Right forelimb (tissue), 1 donor: ENCODE measurements at regions not wholly inside any gene's neighbourhood (a gene's known extent, or its start where the extent isn't known, plus 50 kb on each side); places are given as distances from the start of the nearest gene placed in this dataset.
"Not testable (repeated sequence)": the region's sequence is repeated elsewhere in the genome, so short reads cannot be mapped to it uniquely, and the experiment has no call there.

ENCODE experiments used
- DNase-seq: peaks from one replicate; pipeline ENCODE4 v3.0.0-alpha.2; 2018

DNA sequence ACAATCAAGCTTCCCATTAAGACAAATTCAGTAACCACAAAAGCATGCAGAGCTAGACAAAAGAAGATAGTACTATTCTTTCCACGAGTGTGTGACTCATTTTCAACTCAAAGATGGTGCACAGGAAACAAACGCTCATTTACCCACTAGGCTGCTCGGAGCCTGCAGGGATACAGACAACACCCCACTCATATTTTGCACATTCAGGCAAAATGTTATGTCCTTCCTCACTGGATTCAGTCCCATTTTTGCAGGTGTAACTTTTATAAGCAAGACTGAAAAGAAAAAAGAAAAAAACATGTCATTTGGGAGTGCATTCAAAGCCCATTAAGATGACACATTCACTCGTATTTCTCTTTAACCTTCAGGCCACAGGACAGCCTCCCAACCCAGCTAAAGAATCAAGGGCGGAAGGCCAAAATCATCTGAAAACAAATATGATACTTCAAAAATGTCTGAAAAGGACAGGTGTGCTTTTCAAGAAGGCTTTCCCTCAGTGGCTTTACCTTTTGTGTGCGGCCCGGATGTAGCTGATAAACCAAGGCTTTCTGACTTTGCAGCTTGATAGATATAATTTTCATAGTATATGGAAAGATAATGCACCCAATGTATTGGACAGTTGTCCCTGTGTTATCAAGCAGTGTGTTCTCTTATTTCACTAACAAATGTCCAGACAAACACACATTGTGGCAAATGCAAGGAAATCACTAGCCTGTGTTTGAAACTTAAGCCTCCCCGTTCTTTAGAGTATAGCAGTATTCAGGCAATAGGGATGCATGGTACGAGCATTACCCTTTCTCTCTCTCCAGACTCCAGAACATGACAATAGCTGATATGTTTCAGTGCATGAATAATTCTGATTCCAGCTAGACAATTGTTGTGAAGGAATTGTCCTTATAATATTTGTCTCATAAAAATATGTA, 147.8 kb upstream of the KRR1 start:
- no peak for DNase-seq

- no peak for DNase-seq
Measured at GRCh38 chr12:75658286-75658685, 146.9 kb upstream of the KRR1 start.

GRCh38 chr12:75657831-75658230, 146.4 kb upstream of the KRR1 start:
- no peak for DNase-seq

GRCh38 chr12:75657354-75657753, 145.9 kb upstream of the KRR1 start:
- not testable (repeated sequence) for DNase-seq

DNA sequence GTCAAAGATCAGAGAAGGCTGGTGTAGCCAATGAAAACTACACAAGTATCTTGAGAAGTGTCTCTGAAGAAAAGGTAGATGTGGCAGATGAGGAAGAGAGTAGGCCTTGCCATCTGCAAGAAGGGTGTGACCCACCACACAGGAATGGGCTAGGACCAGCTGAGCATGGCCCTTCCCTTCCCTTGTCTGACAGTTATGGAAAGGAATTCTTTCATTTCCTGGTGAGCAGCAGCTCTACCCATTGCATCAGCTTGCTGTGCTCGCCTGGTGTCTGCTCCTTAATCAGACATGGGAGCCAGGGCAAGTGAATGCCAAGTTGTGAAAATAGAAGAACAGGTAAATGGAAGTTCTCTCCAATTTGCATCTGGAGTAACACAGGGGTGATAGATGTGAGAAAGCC, 145.2 kb upstream of the KRR1 start:
- DNase-seq = no peak

- DNase-seq = no peak
Measured at GRCh38 chr12:75656210-75656609, 144.8 kb upstream of the KRR1 start.

GRCh38 chr12:75655315-75655806, 144.0 kb upstream of the KRR1 start:
- DNase-seq = no peak

- DNase-seq = no peak
Measured at GRCh38 chr12:75651342-75651695, 139.9 kb upstream of the KRR1 start.

DNA sequence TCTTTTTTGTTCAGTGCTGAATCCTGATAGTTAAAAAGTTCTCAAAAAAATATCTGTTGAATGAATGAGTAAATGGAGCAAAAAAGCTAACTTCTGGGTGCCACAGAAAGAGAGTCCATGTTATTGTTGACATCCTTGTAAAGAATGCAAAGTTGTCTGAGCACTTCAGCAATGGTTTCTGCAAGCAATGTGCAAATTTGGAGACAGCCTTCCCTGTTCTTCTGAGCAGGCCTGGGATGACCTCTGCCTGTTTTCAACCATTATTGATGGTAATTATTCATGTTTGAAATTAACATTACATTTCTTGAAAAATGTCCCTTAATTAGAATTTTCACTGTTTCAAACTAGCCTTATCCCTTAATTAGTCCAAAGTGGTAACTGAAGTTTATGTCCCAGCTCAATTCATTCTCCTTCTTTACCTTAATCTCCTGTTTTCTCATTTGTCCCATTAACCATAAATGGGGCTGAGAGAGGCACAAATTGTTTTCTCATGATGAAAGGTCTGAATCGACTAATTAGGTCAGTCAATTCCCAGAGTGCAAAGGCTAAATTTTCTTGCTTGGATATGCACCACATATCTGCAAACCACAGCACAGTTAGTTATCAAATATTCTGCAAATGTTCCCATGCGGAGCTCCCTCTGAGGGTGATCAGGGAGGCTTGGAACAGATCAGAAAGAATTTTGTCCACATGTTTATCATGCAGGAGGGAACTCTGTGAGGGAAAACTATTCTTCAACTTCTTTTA, 139.4 kb upstream of the KRR1 start:
- no peak for DNase-seq

DNA sequence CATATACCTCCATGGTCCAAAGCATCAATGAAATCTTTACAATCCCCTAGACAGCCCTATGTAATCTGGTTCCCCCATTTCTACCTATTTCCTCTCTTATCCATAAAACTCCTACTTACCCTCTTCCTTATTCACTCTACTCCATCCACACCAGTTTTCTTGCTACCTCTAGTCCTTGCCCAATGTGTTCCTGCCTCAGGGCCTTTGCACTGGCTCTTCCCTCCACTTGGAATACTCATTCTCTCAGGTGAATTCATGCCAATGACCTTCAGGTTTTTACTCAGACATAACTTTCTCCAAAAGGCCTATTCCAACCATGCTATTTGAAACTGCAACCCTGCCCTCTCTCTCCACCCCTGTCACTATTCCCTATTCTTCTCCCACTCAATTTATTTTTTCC, 138.7 kb upstream of the KRR1 start:
- DNase-seq = no peak

- DNase-seq = no peak
Measured at GRCh38 chr12:75648856-75649255, 137.4 kb upstream of the KRR1 start.

GRCh38 chr12:75646329-75647210, 135.2 kb upstream of the KRR1 start:
- no peak for DNase-seq

GRCh38 chr12:75644472-75645072, 133.2 kb upstream of the KRR1 start:
- no peak for DNase-seq

GRCh38 chr12:75643119-75643518, 131.7 kb upstream of the KRR1 start:
- DNase-seq = not testable (repeated sequence)

DNA sequence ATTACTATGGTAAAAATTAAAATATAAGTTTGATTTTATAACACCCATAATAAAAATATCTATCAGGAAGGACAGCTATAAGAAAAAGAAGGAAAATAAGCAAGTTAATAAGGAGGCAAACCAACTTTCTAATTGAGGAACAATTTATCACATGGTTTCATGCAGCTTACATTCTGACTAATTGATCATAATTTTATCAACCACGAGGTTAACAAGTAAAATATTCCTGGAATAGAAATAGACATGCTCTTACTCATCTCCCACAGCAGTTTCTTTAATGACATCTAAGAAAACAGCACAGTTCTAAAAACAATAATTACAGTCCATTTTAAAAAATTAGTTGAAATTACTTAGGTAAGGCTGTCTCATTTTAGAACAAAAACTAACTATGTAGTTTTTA, 130.8 kb upstream of the KRR1 start:
- DNase-seq = no peak

DNA sequence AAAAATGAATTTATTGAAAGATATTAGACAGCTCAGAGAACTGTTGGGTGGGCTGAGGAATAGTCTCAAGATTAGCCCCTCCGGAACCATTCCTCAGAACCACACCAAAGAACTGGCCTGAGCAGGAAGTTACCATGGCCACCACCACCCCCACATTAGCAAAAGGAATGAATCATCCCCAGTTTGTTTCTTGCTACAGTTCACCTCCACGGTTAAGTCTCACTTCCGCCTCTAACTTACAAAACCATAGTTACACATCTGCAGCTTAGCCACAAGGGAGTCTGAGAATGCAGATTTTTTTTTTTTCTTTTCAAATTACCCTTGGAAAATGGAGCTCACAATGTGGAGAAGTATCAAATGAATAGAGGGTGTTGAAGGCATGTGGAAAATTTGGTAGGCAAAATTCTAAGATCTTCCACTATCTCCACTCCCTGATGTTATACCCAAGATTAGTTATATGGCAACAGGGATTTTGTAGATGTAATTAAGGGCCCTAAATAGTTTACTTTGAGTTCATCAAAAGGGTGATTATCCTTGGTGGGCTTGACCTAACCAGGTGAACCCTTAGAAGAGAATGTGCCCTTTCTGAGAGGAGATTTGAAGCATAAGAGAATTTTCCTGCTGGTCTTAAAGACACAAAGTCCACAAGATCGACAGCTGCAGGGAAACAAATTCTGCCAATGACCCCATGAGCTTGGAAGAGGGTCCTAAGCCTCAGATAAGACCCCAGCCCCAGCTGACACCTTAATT, 129.8 kb upstream of the KRR1 start:
- no peak for DNase-seq

DNA sequence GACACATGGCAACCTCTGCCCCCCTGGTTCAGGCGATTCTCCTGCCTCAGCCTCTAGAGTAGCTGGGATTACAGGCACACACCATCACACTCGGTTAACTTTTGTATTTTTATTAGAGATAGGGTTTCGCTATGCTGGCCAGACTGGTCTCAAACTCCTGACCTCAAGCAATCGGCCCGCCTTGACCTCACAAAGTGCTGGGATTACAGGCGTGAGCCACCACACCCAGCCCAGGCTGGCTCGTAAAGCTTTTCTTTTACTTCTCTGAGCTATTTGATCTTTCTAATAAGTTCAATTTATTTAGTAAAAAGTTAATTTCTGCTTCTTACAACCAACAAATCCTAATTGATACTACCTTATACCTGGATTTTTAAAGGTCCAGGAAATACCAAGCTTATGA, 127.4 kb upstream of the KRR1 start:
- no peak for DNase-seq

GRCh38 chr12:75636607-75637006, 125.2 kb upstream of the KRR1 start:
- DNase-seq = no peak

- DNase-seq = no peak
Measured at GRCh38 chr12:75635606-75636444, 124.4 kb upstream of the KRR1 start.

- no peak for DNase-seq
Measured at GRCh38 chr12:75634244-75635222, 123.1 kb upstream of the KRR1 start.
